ENCODE measurements at regions not wholly inside any gene's neighbourhood (a gene's known extent, or its start where the extent isn't known, plus 50 kb on each side); places are given as distances from the start of the nearest gene placed in this dataset.

DNA sequence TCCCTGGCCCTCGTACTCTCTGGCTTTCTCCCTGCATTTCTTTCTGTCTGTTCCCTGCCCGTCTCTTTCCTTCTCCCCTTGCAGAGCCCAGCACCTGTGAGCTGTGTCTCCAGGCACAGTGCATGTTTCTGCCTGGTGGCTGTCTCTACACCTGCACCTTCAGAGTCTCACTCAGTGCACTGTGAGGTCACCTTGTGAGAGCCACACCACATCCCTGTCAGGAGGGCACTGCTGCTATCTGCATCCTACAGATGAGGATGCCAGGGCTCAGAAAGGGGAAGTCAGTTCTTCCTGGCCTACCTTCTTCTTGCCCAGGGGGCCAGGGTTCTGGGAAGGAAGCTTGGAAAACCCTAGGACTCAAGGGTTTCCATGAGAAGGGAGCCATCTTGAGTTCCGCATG is 69.7 kb upstream of the NEURL1B start:
- Histone ChIP-seq H2BK20ac (ENCODE audit: low read length) (peak overlapping the region; percentile 90; the same call in 1 of the 2 replicates), H3K4ac (replicated peaks; ENCODE audit: insufficient read length, low read depth, low read length) (no peak overlapping the region), H2AK5ac (ENCODE audit: low read depth, low read length) (0 out of 2 replicates have a peak overlapping the region, but pooled peaks have one; percentile 58), H3K9me3 (ENCODE audit: insufficient read depth in 2 of 2, low read depth in 1 of 2, low read length in 1 of 2) (no peaks in the 10 kb centered on the region; a peak in 1 of 4 replicates), H3K23me2 (ENCODE audit: low read depth, low read length) (peaks cover 2% of the 10 kb centered on the region; the same call in 1 of the 2 replicates), H3K4me3 (ENCODE audit: extremely low read depth in 1 of 4, insufficient read depth in 2 of 4, low read depth in 3 of 4, low read length in 4 of 4) (no peak overlapping the region), H2AFZ (ENCODE audit: low read length) (peak overlapping the region; percentile 74; the same call in 1 of the 2 replicates), H2BK12ac (ENCODE audit: low read depth, low read length) (peak overlapping the region; percentile 95), H3K14ac (ENCODE audit: insufficient read length) (no peak overlapping the region), H2BK120ac (replicated peaks; ENCODE audit: low read depth, low read length) (no peak overlapping the region), H4K91ac (replicated peaks; ENCODE audit: insufficient read length, low read length) (no peak overlapping the region), H3K4me1 (replicated peaks in 1 of 4; ENCODE audit: control insufficient read depth in 3 of 4, insufficient read depth in 4 of 4, low read length in 3 of 4) (peaks cover 4 to 33% (median 24%) of the 10 kb centered on the region in 4 experiments), H3K27me3 (replicated peaks in 1 of 4; ENCODE audit: control insufficient read depth in 3 of 4, extremely low read depth in 1 of 4, insufficient read depth in 3 of 4, low read length in 3 of 4) (no peaks in the 10 kb centered on the region; a peak in 1 of 7 replicates), H2BK15ac (ENCODE audit: low read length) (peak overlapping the region; percentile 97), H3K36me3 (ENCODE audit: control insufficient read depth in 2 of 4, insufficient read depth in 4 of 4, low read length in 3 of 4) (no peaks in the 10 kb centered on the region), H2BK5ac (ENCODE audit: low read depth, low read length) (0 out of 2 replicates have a peak overlapping the region, but pooled peaks have one; percentile 24), H3K79me2 (ENCODE audit: control insufficient read depth in 1 of 2, insufficient read depth in 2 of 2, low read length in 2 of 2) (no peaks in the 10 kb centered on the region), H3K4me2 (ENCODE audit: insufficient read depth in 1 of 2, low read depth in 2 of 2, low read length in 2 of 2) (peak overlapping the region in 1 of 2 experiments; percentile 42; a peak in 2 of 4 replicates), H4K20me1 (replicated peaks in 1 of 2; ENCODE audit: control insufficient read depth in 1 of 2, insufficient read depth in 2 of 2, low read length in 2 of 2) (no peaks in the 10 kb centered on the region), H3K23ac (ENCODE audit: insufficient read length) (no peak overlapping the region), H3K56ac (replicated peaks; ENCODE audit: insufficient read length, low read depth, low read length) (no peak overlapping the region), H4K8ac (ENCODE audit: extremely low read depth, insufficient read depth, low read length) (no peak overlapping the region), H3K18ac (ENCODE audit: extremely low read depth, low read length) (peak overlapping the region; percentile 90), H3K79me1 (ENCODE audit: low read depth, low read length) (no peaks in the 10 kb centered on the region), H3K9ac (replicated peaks in 1 of 4; ENCODE audit: extremely low read depth in 1 of 4, low read depth in 3 of 4, low read length in 3 of 4) (no peak overlapping the region), H4K5ac (ENCODE audit: insufficient read length, low read depth, low read length) (no peak overlapping the region), H3K27ac (ENCODE audit: low read depth, low read length) (no peak overlapping the region)
- WGBS, 2 experiments (ENCODE audit: extremely low coverage in 1 of 2, insufficient coverage in 1 of 2, insufficient read length in 1 of 2, insufficient replicate concordance in 2 of 2, low coverage in 1 of 2, low lambda C conversion rate in 2 of 2, missing lambda C conversion rate in 1 of 2): 82% methylated on average over 3 of the region's 3 CpGs; no CpG with 5 or more reads in 1 of the 2 experiments
- DNase-seq (ENCODE audit: low read depth in 1 of 2, low spot score in 2 of 2) (no peak), FAIRE-seq (no peak)
- ChIA-PET POLR2A (ENCODE audit: partially characterized antibody) (interaction anchor here (1.8 kb wide), 1 partner anchor 9 kb away, joined by 4 read pairs; no protein-coding TSS in a partner anchor), CTCF (ENCODE audit: partially characterized antibody) (interaction anchor here (0.7 to 2.2 kb wide), 6 partner anchors 11 to 143 kb away, joined by 3 to 10 read pairs (median 3); no protein-coding TSS in a partner anchor)
- TF ChIP-seq USF2 (IDR thresholded peaks at IDR 0.05; ENCODE audit: low read length) (no peak), KDM5A (IDR thresholded peaks at IDR 0.05; ENCODE audit: low read length) (no peak), RFX5 (IDR thresholded peaks at IDR 0.05; ENCODE audit: borderline replicate concordance, low read depth, low read length) (no peak), KDM4A (IDR thresholded peaks at IDR 0.05; ENCODE audit: low read depth, low read length, severe bottlenecking) (no peak), CREB1 (IDR thresholded peaks at IDR 0.05) (no peak), SUZ12 (IDR thresholded peaks at IDR 0.05; ENCODE audit: low read length) (no peak), CBX8 (IDR thresholded peaks at IDR 0.05; ENCODE audit: borderline replicate concordance, low read depth, low read length) (no peak), SP4 (IDR thresholded peaks at IDR 0.05; ENCODE audit: low read length) (no peak), NRF1 (IDR thresholded peaks at IDR 0.05; ENCODE audit: low read depth, low read length) (no peak), FOSL1 (IDR thresholded peaks at IDR 0.05; ENCODE audit: insufficient read depth, low read depth, low read length) (no peak), CHD2 (IDR thresholded peaks at IDR 0.05; ENCODE audit: low read length) (no peak)
- TF ChIP-seq, protein P1, sequence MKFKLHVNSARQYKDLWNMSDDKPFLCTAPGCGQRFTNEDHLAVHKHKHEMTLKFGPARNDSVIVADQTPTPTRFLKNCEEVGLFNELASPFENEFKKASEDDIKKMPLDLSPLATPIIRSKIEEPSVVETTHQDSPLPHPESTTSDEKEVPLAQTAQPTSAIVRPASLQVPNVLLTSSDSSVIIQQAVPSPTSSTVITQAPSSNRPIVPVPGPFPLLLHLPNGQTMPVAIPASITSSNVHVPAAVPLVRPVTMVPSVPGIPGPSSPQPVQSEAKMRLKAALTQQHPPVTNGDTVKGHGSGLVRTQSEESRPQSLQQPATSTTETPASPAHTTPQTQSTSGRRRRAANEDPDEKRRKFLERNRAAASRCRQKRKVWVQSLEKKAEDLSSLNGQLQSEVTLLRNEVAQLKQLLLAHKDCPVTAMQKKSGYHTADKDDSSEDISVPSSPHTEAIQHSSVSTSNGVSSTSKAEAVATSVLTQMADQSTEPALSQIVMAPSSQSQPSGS (IDR thresholded peaks at IDR 0.05; ENCODE audit: low read length): no peak

Measured in H1 (cell line).